ENCODE measurements at regions not wholly inside any gene's neighbourhood (a gene's known extent, or its start where the extent isn't known, plus 50 kb on each side); places are given as distances from the start of the nearest gene placed in this dataset.

- Histone ChIP-seq H3K9me2 (ENCODE audit: insufficient read depth, low read length) (no peaks in the 10 kb centered on the region), H4K20me1 (ENCODE audit: insufficient read depth) (no peaks in the 10 kb centered on the region), H3K79me2 (replicated peaks; ENCODE audit: insufficient read depth, low read length) (no peaks in the 10 kb centered on the region), H2AFZ (ENCODE audit: low read depth, low read length) (no peak overlapping the region), H3K27ac (ENCODE audit: low read length) (no peak overlapping the region), H3K9ac (ENCODE audit: low read length) (no peak overlapping the region), H3K4me2 (ENCODE audit: low read length) (no peak overlapping the region), H3K9me3 (ENCODE audit: low read length) (no peaks in the 10 kb centered on the region), H3K4me3 (ENCODE audit: low read length) (no peak overlapping the region), H3F3A (ENCODE audit: insufficient read depth, low read length, poor library complexity, severe bottlenecking) (no peaks in the 10 kb centered on the region), H3K36me3 (ENCODE audit: insufficient read depth, low read length) (no peaks in the 10 kb centered on the region), H3K27me3 (ENCODE audit: insufficient read depth, low read depth, low read length) (no peaks in the 10 kb centered on the region)
- TF ChIP-seq, protein P1, sequence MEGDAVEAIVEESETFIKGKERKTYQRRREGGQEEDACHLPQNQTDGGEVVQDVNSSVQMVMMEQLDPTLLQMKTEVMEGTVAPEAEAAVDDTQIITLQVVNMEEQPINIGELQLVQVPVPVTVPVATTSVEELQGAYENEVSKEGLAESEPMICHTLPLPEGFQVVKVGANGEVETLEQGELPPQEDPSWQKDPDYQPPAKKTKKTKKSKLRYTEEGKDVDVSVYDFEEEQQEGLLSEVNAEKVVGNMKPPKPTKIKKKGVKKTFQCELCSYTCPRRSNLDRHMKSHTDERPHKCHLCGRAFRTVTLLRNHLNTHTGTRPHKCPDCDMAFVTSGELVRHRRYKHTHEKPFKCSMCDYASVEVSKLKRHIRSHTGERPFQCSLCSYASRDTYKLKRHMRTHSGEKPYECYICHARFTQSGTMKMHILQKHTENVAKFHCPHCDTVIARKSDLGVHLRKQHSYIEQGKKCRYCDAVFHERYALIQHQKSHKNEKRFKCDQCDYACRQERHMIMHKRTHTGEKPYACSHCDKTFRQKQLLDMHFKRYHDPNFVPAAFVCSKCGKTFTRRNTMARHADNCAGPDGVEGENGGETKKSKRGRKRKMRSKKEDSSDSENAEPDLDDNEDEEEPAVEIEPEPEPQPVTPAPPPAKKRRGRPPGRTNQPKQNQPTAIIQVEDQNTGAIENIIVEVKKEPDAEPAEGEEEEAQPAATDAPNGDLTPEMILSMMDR (IDR thresholded peaks at IDR 0.05; ENCODE audit: poor library complexity, severe bottlenecking): no peak
These were observed 172.5 kb upstream of the CDIN1 start for GRCh38 chr15:36406911-36407310.

- H3K9me2 ChIP-seq (ENCODE audit: insufficient read depth, low read length): no peaks in the 10 kb centered on the region
- no peak overlapping the region for H3K9ac ChIP-seq (ENCODE audit: low read length)
- H3K79me2 ChIP-seq (replicated peaks; ENCODE audit: insufficient read depth, low read length): no peaks in the 10 kb centered on the region
- no peak overlapping the region for H3K27ac ChIP-seq (ENCODE audit: low read length)
- no peaks in the 10 kb centered on the region for H3K27me3 ChIP-seq (ENCODE audit: insufficient read depth, low read depth, low read length)
- no peaks in the 10 kb centered on the region for H4K20me1 ChIP-seq (ENCODE audit: insufficient read depth)
- no peak overlapping the region for H3K4me2 ChIP-seq (ENCODE audit: low read length)
- no peak overlapping the region for H2AFZ ChIP-seq (ENCODE audit: low read depth, low read length)
- TF ChIP-seq EP300 (conservative IDR thresholded peaks at IDR 0.05; ENCODE audit: poor library complexity, severe bottlenecking) (no peak), MXI1 (conservative IDR thresholded peaks at IDR 0.05; ENCODE audit: poor library complexity, severe bottlenecking) (no peak), TAF1 (IDR thresholded peaks at IDR 0.05; ENCODE audit: low read depth) (no peak), POLR2AphosphoS5 (IDR thresholded peaks at IDR 0.05) (no peak), SMC3 (conservative IDR thresholded peaks at IDR 0.05; ENCODE audit: poor library complexity) (no peak), RAD21 (conservative IDR thresholded peaks at IDR 0.05) (no peak), EZH2 (IDR thresholded peaks at IDR 0.05; ENCODE audit: borderline replicate concordance, insufficient read depth, low read length, poor library complexity, severe bottlenecking) (no peak)
- TF ChIP-seq, protein P1 (IDR thresholded peaks at IDR 0.05; ENCODE audit: poor library complexity, severe bottlenecking): no peak
- TF ChIP-seq, protein P2, sequence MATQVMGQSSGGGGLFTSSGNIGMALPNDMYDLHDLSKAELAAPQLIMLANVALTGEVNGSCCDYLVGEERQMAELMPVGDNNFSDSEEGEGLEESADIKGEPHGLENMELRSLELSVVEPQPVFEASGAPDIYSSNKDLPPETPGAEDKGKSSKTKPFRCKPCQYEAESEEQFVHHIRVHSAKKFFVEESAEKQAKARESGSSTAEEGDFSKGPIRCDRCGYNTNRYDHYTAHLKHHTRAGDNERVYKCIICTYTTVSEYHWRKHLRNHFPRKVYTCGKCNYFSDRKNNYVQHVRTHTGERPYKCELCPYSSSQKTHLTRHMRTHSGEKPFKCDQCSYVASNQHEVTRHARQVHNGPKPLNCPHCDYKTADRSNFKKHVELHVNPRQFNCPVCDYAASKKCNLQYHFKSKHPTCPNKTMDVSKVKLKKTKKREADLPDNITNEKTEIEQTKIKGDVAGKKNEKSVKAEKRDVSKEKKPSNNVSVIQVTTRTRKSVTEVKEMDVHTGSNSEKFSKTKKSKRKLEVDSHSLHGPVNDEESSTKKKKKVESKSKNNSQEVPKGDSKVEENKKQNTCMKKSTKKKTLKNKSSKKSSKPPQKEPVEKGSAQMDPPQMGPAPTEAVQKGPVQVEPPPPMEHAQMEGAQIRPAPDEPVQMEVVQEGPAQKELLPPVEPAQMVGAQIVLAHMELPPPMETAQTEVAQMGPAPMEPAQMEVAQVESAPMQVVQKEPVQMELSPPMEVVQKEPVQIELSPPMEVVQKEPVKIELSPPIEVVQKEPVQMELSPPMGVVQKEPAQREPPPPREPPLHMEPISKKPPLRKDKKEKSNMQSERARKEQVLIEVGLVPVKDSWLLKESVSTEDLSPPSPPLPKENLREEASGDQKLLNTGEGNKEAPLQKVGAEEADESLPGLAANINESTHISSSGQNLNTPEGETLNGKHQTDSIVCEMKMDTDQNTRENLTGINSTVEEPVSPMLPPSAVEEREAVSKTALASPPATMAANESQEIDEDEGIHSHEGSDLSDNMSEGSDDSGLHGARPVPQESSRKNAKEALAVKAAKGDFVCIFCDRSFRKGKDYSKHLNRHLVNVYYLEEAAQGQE (IDR thresholded peaks at IDR 0.05; ENCODE audit: borderline replicate concordance): no peak
- H3F3A ChIP-seq (ENCODE audit: insufficient read depth, low read length, poor library complexity, severe bottlenecking): no peaks in the 10 kb centered on the region
- H3K9me3 ChIP-seq (ENCODE audit: low read length): no peaks in the 10 kb centered on the region
- no peak overlapping the region for H3K4me3 ChIP-seq (ENCODE audit: low read length)
- H3K36me3 ChIP-seq (ENCODE audit: insufficient read depth, low read length): no peaks in the 10 kb centered on the region
These were observed 171.8 kb upstream of the CDIN1 start for GRCh38 chr15:36407647-36408046.

Data from neural cell (in vitro differentiated cells).